ENCODE measurements at regions not wholly inside any gene's neighbourhood (a gene's known extent, or its start where the extent isn't known, plus 50 kb on each side); places are given as distances from the start of the nearest gene placed in this dataset.

GRCh38 chr3:152040319-152040718, 166.9 kb downstream of the SUCNR1 start:
- H3K9me3 ChIP-seq (ENCODE audit: control extremely low read depth in 1 of 5, control insufficient read depth in 4 of 5, insufficient read depth in 2 of 5, low read depth in 1 of 5, low read length in 4 of 5): peaks cover 0 to 14% (median 2%) of the 10 kb centered on the region in 5 experiments
- peaks cover 0 to 2% (median 0%) of the 10 kb centered on the region in 4 experiments for H3K36me3 ChIP-seq (ENCODE audit: control insufficient read depth in 4 of 4, insufficient read depth in 4 of 4, low read length in 3 of 4)
- no peak overlapping the region for H3K27ac ChIP-seq (ENCODE audit: insufficient read depth in 1 of 2, low read depth in 1 of 2, low read length in 2 of 2, poor library complexity in 1 of 2, severe bottlenecking in 2 of 2)
- no peak overlapping the region for H3K4me3 ChIP-seq (ENCODE audit: control insufficient read depth in 1 of 7, extremely low read depth in 1 of 7, insufficient read depth in 4 of 7, low read depth in 2 of 7, low read length in 6 of 7)
- ChIA-PET CTCF (interaction anchor here (0.6 kb wide), 1 partner anchor 51 kb away, joined by 3 read pairs; no protein-coding TSS in a partner anchor), POLR2A (no interaction called here)
- no peaks in the 10 kb centered on the region for H3K27me3 ChIP-seq (replicated peaks in 2 of 5; ENCODE audit: control insufficient read depth in 4 of 5, insufficient read depth in 5 of 5, low read length in 4 of 5)
- WGBS (ENCODE audit: insufficient coverage): no CpG with 5 or more reads among the region's 1 CpG
- H3K4me1 ChIP-seq (ENCODE audit: control extremely low read depth in 1 of 4, control insufficient read depth in 4 of 4, insufficient read depth in 4 of 4, low read length in 3 of 4): no peaks in the 10 kb centered on the region
- no peak for DNase-seq

- Histone ChIP-seq H3K9me3 (ENCODE audit: control extremely low read depth in 1 of 5, control insufficient read depth in 4 of 5, insufficient read depth in 2 of 5, low read depth in 1 of 5, low read length in 4 of 5) (peaks cover 0 to 2% (median 0%) of the 10 kb centered on the region in 5 experiments), H3K4me1 (ENCODE audit: control extremely low read depth in 1 of 4, control insufficient read depth in 4 of 4, insufficient read depth in 4 of 4, low read length in 3 of 4) (no peaks in the 10 kb centered on the region), H3K27me3 (replicated peaks in 2 of 5; ENCODE audit: control insufficient read depth in 4 of 5, insufficient read depth in 5 of 5, low read length in 4 of 5) (no peaks in the 10 kb centered on the region), H3K27ac (ENCODE audit: insufficient read depth in 1 of 2, low read depth in 1 of 2, low read length in 2 of 2, poor library complexity in 1 of 2, severe bottlenecking in 2 of 2) (no peak overlapping the region), H3K4me3 (ENCODE audit: control insufficient read depth in 1 of 7, extremely low read depth in 1 of 7, insufficient read depth in 4 of 7, low read depth in 2 of 7, low read length in 6 of 7) (no peak overlapping the region), H3K36me3 (ENCODE audit: control insufficient read depth in 4 of 4, insufficient read depth in 4 of 4, low read length in 3 of 4) (no peaks in the 10 kb centered on the region)
- DNase-seq: no peak
- POLR2A ChIA-PET: no interaction called here
- 92% methylated on average over 3 of the region's 3 CpGs for WGBS (ENCODE audit: insufficient coverage)
- CTCF ChIA-PET: no interaction called here
Measured at GRCh38 chr3:152043620-152044019, 170.2 kb downstream of the SUCNR1 start.

GRCh38 chr3:152046280-152046679, 172.8 kb downstream of the SUCNR1 start:
- POLR2A ChIA-PET: no interaction called here
- H3K36me3 ChIP-seq (ENCODE audit: control insufficient read depth in 4 of 4, insufficient read depth in 4 of 4, low read length in 3 of 4): no peaks in the 10 kb centered on the region
- CTCF ChIA-PET: no interaction called here
- no peaks in the 10 kb centered on the region for H3K27me3 ChIP-seq (replicated peaks in 2 of 5; ENCODE audit: control insufficient read depth in 4 of 5, insufficient read depth in 5 of 5, low read length in 4 of 5)
- no peak overlapping the region for H3K27ac ChIP-seq (ENCODE audit: insufficient read depth in 1 of 2, low read depth in 1 of 2, low read length in 2 of 2, poor library complexity in 1 of 2, severe bottlenecking in 2 of 2)
- no peaks in the 10 kb centered on the region for H3K9me3 ChIP-seq (ENCODE audit: control extremely low read depth in 1 of 5, control insufficient read depth in 4 of 5, insufficient read depth in 2 of 5, low read depth in 1 of 5, low read length in 4 of 5)
- no peaks in the 10 kb centered on the region for H3K4me1 ChIP-seq (ENCODE audit: control extremely low read depth in 1 of 4, control insufficient read depth in 4 of 4, insufficient read depth in 4 of 4, low read length in 3 of 4)
- 100% methylated on average over 1 of the region's 2 CpGs for WGBS (ENCODE audit: insufficient coverage)
- no peak for DNase-seq
- no peak overlapping the region for H3K4me3 ChIP-seq (ENCODE audit: control insufficient read depth in 1 of 7, extremely low read depth in 1 of 7, insufficient read depth in 4 of 7, low read depth in 2 of 7, low read length in 6 of 7)

GRCh38 chr3:152047465-152047864, 174.0 kb downstream of the SUCNR1 start:
- H3K4me3 ChIP-seq (ENCODE audit: control insufficient read depth in 1 of 7, extremely low read depth in 1 of 7, insufficient read depth in 4 of 7, low read depth in 2 of 7, low read length in 6 of 7): no peak overlapping the region
- ChIA-PET POLR2A (no interaction called here), CTCF (no interaction called here)
- no peaks in the 10 kb centered on the region for H3K27me3 ChIP-seq (replicated peaks in 2 of 5; ENCODE audit: control insufficient read depth in 4 of 5, insufficient read depth in 5 of 5, low read length in 4 of 5)
- no peak for DNase-seq
- peaks cover 0 to 4% (median 0%) of the 10 kb centered on the region in 5 experiments for H3K9me3 ChIP-seq (ENCODE audit: control extremely low read depth in 1 of 5, control insufficient read depth in 4 of 5, insufficient read depth in 2 of 5, low read depth in 1 of 5, low read length in 4 of 5)
- H3K36me3 ChIP-seq (ENCODE audit: control insufficient read depth in 4 of 4, insufficient read depth in 4 of 4, low read length in 3 of 4): no peaks in the 10 kb centered on the region
- no peak overlapping the region for H3K27ac ChIP-seq (ENCODE audit: insufficient read depth in 1 of 2, low read depth in 1 of 2, low read length in 2 of 2, poor library complexity in 1 of 2, severe bottlenecking in 2 of 2)
- peaks cover 0 to 3% (median 0%) of the 10 kb centered on the region in 4 experiments for H3K4me1 ChIP-seq (ENCODE audit: control extremely low read depth in 1 of 4, control insufficient read depth in 4 of 4, insufficient read depth in 4 of 4, low read length in 3 of 4)

- Histone ChIP-seq H3K4me3 (ENCODE audit: control insufficient read depth in 1 of 7, extremely low read depth in 1 of 7, insufficient read depth in 4 of 7, low read depth in 2 of 7, low read length in 6 of 7) (no peak overlapping the region), H3K9me3 (ENCODE audit: control extremely low read depth in 1 of 5, control insufficient read depth in 4 of 5, insufficient read depth in 2 of 5, low read depth in 1 of 5, low read length in 4 of 5) (peaks cover 0 to 4% (median 0%) of the 10 kb centered on the region in 5 experiments), H3K27ac (ENCODE audit: insufficient read depth in 1 of 2, low read depth in 1 of 2, low read length in 2 of 2, poor library complexity in 1 of 2, severe bottlenecking in 2 of 2) (no peak overlapping the region), H3K36me3 (ENCODE audit: control insufficient read depth in 4 of 4, insufficient read depth in 4 of 4, low read length in 3 of 4) (no peaks in the 10 kb centered on the region), H3K4me1 (ENCODE audit: control extremely low read depth in 1 of 4, control insufficient read depth in 4 of 4, insufficient read depth in 4 of 4, low read length in 3 of 4) (peaks cover 0 to 3% (median 0%) of the 10 kb centered on the region in 4 experiments), H3K27me3 (replicated peaks in 2 of 5; ENCODE audit: control insufficient read depth in 4 of 5, insufficient read depth in 5 of 5, low read length in 4 of 5) (no peaks in the 10 kb centered on the region)
- no peak for DNase-seq
- no CpG with 5 or more reads among the region's 1 CpG for WGBS (ENCODE audit: insufficient coverage)
- CTCF ChIA-PET: interaction anchor here (0.7 kb wide), 2 partner anchors 21 to 28 kb away, joined by 3 to 6 read pairs; no protein-coding TSS in a partner anchor
- POLR2A ChIA-PET: interaction anchor here (0.6 to 0.7 kb wide), 2 partner anchors 17 to 91 kb away, joined by 3 to 4 read pairs; no protein-coding TSS in a partner anchor
Measured at GRCh38 chr3:152048831-152049230, 175.4 kb downstream of the SUCNR1 start.

GRCh38 chr3:152050903-152051302, 177.5 kb downstream of the SUCNR1 start:
- Histone ChIP-seq H3K36me3 (ENCODE audit: control insufficient read depth in 4 of 4, insufficient read depth in 4 of 4, low read length in 3 of 4) (no peaks in the 10 kb centered on the region), H3K9me3 (ENCODE audit: control extremely low read depth in 1 of 5, control insufficient read depth in 4 of 5, insufficient read depth in 2 of 5, low read depth in 1 of 5, low read length in 4 of 5) (peaks cover 0 to 4% (median 0%) of the 10 kb centered on the region in 5 experiments), H3K4me1 (ENCODE audit: control extremely low read depth in 1 of 4, control insufficient read depth in 4 of 4, insufficient read depth in 4 of 4, low read length in 3 of 4) (peaks cover 0 to 3% (median 0%) of the 10 kb centered on the region in 4 experiments), H3K27me3 (replicated peaks in 2 of 5; ENCODE audit: control insufficient read depth in 4 of 5, insufficient read depth in 5 of 5, low read length in 4 of 5) (no peaks in the 10 kb centered on the region), H3K4me3 (ENCODE audit: control insufficient read depth in 1 of 7, extremely low read depth in 1 of 7, insufficient read depth in 4 of 7, low read depth in 2 of 7, low read length in 6 of 7) (no peak overlapping the region), H3K27ac (ENCODE audit: insufficient read depth in 1 of 2, low read depth in 1 of 2, low read length in 2 of 2, poor library complexity in 1 of 2, severe bottlenecking in 2 of 2) (no peak overlapping the region)
- DNase-seq: no peak
- CTCF ChIA-PET: no interaction called here
- POLR2A ChIA-PET: no interaction called here
- 100% methylated on average over 1 of the region's 1 CpG for WGBS (ENCODE audit: insufficient coverage)

GRCh38 chr3:152051501-152052404, 178.3 kb downstream of the SUCNR1 start:
- ChIA-PET CTCF (no interaction called here), POLR2A (no interaction called here)

More at GRCh38 chr3:152051501-152052404, 178.3 kb downstream of the SUCNR1 start:
- DNase-seq: no peak
- no peaks in the 10 kb centered on the region for H3K36me3 ChIP-seq (ENCODE audit: control insufficient read depth in 4 of 4, insufficient read depth in 4 of 4, low read length in 3 of 4)
- peaks cover 0 to 4% (median 0%) of the 10 kb centered on the region in 5 experiments for H3K9me3 ChIP-seq (ENCODE audit: control extremely low read depth in 1 of 5, control insufficient read depth in 4 of 5, insufficient read depth in 2 of 5, low read depth in 1 of 5, low read length in 4 of 5)
- H3K27ac ChIP-seq (ENCODE audit: insufficient read depth in 1 of 2, low read depth in 1 of 2, low read length in 2 of 2, poor library complexity in 1 of 2, severe bottlenecking in 2 of 2): no peak overlapping the region
- no peak overlapping the region for H3K4me3 ChIP-seq (ENCODE audit: control insufficient read depth in 1 of 7, extremely low read depth in 1 of 7, insufficient read depth in 4 of 7, low read depth in 2 of 7, low read length in 6 of 7)
- peaks cover 0 to 3% (median 0%) of the 10 kb centered on the region in 4 experiments for H3K4me1 ChIP-seq (ENCODE audit: control extremely low read depth in 1 of 4, control insufficient read depth in 4 of 4, insufficient read depth in 4 of 4, low read length in 3 of 4)
- H3K27me3 ChIP-seq (replicated peaks in 2 of 5; ENCODE audit: control insufficient read depth in 4 of 5, insufficient read depth in 5 of 5, low read length in 4 of 5): no peaks in the 10 kb centered on the region
- 88% methylated on average over 1 of the region's 3 CpGs for WGBS (ENCODE audit: insufficient coverage)
